ENCODE measurements at regions not wholly inside any gene's neighbourhood (a gene's known extent, or its start where the extent isn't known, plus 50 kb on each side); places are given as distances from the start of the nearest gene placed in this dataset.

DNA sequence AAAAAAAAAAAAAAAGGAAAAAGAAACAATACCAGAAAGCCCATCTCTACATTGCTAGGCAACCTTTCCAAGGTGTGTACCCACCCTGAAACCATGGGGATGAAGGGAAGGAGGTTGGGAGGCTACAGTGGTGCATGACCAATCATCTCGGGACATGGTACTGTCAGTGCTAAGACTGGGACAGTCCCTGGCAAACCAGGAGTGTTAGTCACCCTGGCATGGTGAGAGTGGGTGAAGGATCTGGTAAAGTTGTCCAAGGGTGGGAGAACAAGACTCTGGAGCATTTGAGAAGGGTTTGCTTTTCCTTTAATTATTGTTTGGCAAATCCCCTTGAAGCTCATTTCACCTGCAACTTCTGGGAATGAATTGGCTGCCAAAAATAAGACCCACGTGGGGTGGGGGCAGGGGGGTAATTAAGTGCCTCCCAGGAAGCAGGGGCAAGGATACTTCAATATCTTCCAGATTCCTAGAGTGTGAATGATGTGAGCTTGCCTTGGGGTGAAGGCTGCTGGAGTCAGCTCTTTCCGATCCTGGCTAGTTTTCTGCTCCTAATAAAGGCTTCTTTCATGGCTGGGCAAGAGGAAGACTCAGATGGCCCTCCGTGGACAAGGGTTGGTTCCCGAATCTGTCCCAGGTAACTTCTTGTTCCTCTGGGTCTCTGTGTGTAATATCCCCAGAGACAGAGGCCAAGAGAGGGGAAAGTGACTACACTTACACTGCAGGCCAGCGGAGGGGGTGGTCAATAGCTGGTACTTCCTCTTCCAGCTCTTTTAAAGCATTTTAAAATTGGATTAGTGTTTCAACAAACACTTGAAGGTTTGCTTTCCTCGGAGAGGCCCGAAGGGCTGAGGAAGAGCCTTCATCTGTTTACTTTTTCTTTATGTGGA lies 61.6 kb upstream of the SPRY4 start:
- peak; percentile 94 for ATAC-seq (replicated peaks)
- H3K27me3 Mint-ChIP-seq: no peaks in the 10 kb centered on the region

GRCh38 chr5:142385194-142385593 lies 60.4 kb upstream of the SPRY4 start:
- Mint-ChIP-seq H3K27me3 (no peaks in the 10 kb centered on the region), H3K4me1 (peaks cover 4% of the 10 kb centered on the region), H3K27ac (no peak overlapping the region), H3K36me3 (ENCODE audit: low read depth) (no peaks in the 10 kb centered on the region), H3K9me3 (no peaks in the 10 kb centered on the region), H3K4me3 (no peak overlapping the region)
- ATAC-seq (replicated peaks): no peak

More for the DNA sequence above, 61.6 kb upstream of the SPRY4 start:
- Mint-ChIP-seq H3K9me3 (no peaks in the 10 kb centered on the region), H3K27ac (no peak overlapping the region), H3K36me3 (ENCODE audit: low read depth) (no peaks in the 10 kb centered on the region), H3K4me1 (peaks cover 4% of the 10 kb centered on the region), H3K4me3 (no peak overlapping the region)

DNA sequence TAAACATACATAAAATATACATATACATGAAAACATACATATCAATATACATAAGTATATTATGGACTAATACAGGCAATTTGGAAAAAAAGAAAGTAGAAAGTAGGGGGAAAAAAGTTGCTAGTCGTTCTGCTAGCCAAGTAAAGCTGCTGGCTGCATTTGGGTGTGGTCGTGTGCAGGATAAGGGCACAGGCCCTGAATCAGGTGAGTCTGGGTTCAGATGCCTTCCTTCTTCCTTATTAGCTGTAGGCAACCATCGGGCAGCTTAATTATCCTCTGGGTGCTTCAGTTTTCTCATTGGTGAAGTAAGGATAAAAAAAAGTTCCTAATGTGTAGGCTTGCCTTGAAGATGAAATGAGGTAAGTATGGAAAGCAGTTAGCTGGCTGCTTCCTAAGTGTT lies 59.2 kb upstream of the SPRY4 start:
- H3K27ac Mint-ChIP-seq: no peak overlapping the region
- no peaks in the 10 kb centered on the region for H3K27me3 Mint-ChIP-seq
- H3K9me3 Mint-ChIP-seq: no peaks in the 10 kb centered on the region
- peaks cover 4% of the 10 kb centered on the region for H3K4me1 Mint-ChIP-seq
- no peak for ATAC-seq (replicated peaks)
- H3K4me3 Mint-ChIP-seq: no peak overlapping the region
- no peaks in the 10 kb centered on the region for H3K36me3 Mint-ChIP-seq (ENCODE audit: low read depth)

DNA sequence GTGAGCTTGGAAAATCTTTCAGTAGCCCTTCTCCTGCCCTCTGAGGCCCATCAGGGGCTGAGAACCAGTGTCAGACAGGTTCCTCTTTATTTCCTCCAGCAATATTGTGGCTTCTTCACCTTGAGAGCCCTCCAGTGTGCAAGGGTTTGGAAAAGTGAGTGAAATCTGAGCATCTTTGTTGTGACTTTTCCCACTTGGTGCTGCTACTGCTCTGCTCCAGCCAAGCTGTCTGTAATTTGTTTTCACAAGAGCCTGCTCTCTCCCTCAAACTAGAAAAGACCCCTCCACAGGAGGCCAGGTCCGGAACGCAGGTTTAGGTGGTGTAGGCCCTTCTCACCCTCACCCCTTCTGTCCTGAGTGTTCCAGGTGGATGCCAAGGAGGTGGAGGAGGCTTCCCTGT lies 57.4 kb upstream of the SPRY4 start:
- Mint-ChIP-seq H3K9me3 (no peaks in the 10 kb centered on the region), H3K27me3 (no peaks in the 10 kb centered on the region), H3K4me1 (no peaks in the 10 kb centered on the region), H3K36me3 (ENCODE audit: low read depth) (no peaks in the 10 kb centered on the region), H3K27ac (no peak overlapping the region), H3K4me3 (no peak overlapping the region)
- ATAC-seq (replicated peaks): no peak

GRCh38 chr5:142378737-142379634 lies 54.2 kb upstream of the SPRY4 start:
- H3K9me3 Mint-ChIP-seq: no peaks in the 10 kb centered on the region

DNA sequence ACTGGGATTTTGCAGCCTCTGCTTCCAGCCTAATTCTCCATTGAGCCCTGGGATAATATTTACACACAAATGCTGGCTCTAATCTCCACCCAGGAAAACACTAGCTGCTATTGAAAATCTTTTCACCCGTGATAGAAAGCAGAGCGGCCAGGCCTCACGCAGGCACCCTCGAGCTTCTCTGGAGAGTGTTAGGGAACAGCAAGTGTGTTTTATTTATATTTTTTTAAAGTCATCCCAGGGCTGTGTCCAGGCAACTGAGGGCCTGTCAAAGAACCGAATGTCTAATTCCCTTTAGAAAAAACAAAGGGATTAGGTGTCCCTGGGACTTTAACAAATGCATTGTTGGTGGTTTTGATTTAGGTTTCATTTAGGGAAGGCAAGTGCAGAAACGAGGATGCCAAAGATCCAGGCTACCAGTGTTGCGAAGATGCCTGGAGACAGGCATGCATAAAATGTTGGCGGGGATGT lies 51.2 kb upstream of the SPRY4 start:
- no peaks in the 10 kb centered on the region for H3K27me3 Mint-ChIP-seq
- no peak overlapping the region for H3K27ac Mint-ChIP-seq
- no peaks in the 10 kb centered on the region for H3K9me3 Mint-ChIP-seq
- no peak overlapping the region for H3K4me3 Mint-ChIP-seq
- ATAC-seq (replicated peaks): no peak
- no peaks in the 10 kb centered on the region for H3K4me1 Mint-ChIP-seq
- no peaks in the 10 kb centered on the region for H3K36me3 Mint-ChIP-seq (ENCODE audit: low read depth)

More at GRCh38 chr5:142378737-142379634, 54.2 kb upstream of the SPRY4 start:
- Mint-ChIP-seq H3K27me3 (no peaks in the 10 kb centered on the region), H3K4me1 (no peaks in the 10 kb centered on the region), H3K27ac (no peak overlapping the region), H3K4me3 (no peak overlapping the region), H3K36me3 (ENCODE audit: low read depth) (no peaks in the 10 kb centered on the region)
- no peak for ATAC-seq (replicated peaks)

Data from activated T-helper 17 cell treated with anti-CD3 and anti-CD28 coated beads, Interleukin-2, amount 50 U/mL, for 72 hours (primary cell).